Brain pericyte (primary cell): ENCODE measurements at regions not wholly inside any gene's neighbourhood (a gene's known extent, or its start where the extent isn't known, plus 50 kb on each side); places are given as distances from the start of the nearest gene placed in this dataset.

Source experiments
- DNase-seq: peaks from one replicate; pipeline ENCODE4 v3.0.0-alpha.2; 2012; ENCODE audit warnings: low read depth, low spot score

DNA sequence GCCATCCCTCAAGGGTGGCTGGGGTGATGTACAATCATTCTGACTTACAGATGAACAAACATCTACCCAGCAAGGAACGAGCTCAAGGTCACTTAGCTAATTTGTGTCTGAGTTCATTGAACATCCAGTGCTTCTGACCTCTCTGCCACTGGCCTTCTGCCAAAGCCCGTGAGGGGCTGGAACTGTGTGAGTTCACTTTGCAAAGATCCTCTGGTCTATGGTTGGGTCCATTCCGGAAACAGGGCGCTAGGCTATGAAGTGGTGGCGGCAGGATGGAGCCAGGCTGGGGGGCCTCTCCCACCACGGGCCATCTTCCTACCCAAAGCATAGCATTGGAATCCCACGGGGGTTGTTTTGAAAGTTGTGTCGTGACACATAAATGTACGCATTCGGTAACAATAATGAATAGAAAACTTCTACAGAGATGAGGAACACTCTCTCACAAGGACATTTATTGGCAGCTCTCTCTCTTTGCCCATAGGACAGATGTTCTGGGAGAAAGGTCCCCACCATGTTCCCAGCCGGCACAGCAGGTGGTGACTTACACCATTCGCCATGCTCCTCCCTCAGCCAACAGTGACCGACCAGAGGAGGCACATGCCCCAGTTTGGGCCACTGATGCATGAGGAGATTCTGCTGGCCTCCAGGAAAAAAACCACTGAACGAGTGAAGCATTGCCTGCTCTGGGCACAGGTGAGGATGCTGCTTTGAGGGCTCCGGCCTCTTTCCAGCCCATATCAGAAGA lies 214.7 kb upstream of the CHRNA7 start:
- DNase-seq = no peak

DNA sequence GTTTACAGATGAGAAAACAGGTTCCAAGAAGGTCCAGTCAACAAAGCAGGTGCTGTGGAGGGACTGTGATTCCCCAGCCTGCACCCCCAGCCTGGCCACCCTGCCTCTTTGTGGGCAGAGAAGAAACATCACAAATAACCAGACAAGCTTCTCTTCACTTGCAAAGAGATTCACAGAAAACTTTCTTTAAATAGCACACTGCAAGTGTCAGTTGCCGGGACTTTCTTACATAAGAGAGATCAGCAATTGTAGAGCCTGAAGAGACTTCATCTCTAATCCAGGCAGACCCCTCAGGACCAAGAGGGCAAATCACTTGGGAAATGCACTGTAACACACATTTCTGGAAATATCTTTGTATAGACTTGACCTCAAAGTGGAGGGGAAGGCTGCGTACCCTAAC lies 207.9 kb upstream of the CHRNA7 start:
- no peak for DNase-seq

DNA sequence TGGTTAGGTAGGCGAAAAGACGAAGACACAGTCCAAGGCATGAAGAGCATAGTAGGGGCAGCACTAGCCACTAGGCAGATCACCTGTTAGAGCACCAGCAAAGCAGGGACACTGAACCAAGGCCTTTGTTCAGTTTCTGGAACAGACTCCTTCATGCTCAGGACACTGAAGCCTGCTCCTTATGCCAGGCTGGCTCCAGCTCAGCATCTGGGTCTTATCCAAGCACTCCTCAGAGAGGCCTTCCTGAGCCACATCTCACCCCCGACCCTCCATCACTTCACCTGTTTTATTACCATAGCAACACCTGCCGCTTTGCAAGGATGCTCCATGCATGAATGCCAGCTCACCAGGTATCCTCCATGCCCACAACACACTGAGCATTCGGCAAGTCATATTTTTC lies 206.3 kb upstream of the CHRNA7 start:
- no peak for DNase-seq

DNA sequence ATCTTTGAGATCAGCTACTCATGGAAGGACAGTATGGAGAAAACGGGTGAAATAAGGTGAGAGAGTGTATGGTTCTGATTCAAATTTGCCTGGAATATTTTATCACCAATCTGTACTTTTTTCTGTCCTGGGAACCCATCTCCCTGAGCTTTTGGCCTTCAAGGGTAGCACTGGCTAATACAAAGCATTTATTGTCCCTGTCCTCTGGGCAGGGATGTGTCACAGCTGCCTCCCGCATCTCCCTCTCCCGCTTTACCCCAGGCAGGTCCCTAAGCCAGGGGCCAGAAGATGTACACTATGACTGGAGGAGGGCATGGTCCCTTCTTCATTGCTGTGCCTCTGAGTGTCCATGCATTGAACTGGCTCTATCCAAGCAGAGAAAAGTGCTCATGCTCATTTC lies 201.7 kb upstream of the CHRNA7 start:
- no peak for DNase-seq

DNA sequence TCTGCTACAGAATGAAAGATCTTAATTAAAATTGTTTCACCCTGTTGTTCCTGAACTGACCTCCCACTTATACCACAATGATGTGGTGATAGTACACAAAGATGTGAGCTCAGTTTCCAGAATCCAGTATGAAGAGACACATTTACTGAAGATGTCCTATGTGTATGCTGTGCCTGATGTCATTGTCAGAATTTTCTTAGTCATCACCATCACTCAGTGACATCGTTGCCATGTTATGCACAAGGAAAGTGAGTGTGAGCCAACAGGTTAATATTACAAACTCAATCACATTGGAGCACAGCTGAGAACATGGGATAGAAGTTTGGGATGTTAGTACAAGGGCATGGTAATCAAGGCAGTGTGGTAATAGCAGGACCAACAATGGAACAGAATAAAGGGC lies 199.7 kb upstream of the CHRNA7 start:
- DNase-seq = no peak

DNA sequence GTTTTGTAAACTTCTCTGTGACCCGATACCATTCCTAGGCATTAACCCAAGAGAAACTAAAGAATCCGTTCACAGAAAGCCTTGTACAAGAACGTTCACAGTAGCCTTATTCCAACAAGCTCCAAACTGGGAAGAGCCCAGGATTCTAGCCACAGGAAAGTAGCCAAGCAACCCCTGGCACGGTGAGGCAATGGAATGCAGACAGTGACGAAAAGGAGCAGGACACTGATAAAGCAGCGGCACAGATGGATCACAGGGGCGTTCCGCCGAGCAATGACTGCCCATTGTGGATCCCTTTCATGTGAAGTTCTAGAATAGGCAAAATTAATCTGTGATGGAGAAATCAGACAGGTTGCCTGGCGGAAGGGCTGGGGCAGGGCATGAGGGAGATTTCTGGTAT lies 198.7 kb upstream of the CHRNA7 start:
- no peak for DNase-seq

DNA sequence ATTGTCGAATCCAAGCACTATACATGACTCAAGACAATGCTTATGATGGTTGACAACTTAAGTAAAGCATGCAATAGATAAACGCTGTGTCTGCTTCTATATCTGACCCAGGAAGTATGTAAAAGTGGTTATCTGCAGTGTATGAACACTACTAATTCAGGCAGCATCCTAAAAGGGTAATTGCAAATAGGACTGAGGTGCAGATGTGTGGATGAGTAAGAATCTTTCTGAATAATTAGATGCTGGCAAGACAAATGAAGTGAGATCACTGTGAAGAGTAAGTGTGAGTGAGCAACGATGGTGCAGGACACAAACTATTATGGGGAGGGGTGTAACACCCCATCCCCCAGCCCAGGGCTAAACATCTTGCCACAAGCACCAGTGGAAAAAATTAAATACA lies 195.7 kb upstream of the CHRNA7 start:
- no peak for DNase-seq

DNA sequence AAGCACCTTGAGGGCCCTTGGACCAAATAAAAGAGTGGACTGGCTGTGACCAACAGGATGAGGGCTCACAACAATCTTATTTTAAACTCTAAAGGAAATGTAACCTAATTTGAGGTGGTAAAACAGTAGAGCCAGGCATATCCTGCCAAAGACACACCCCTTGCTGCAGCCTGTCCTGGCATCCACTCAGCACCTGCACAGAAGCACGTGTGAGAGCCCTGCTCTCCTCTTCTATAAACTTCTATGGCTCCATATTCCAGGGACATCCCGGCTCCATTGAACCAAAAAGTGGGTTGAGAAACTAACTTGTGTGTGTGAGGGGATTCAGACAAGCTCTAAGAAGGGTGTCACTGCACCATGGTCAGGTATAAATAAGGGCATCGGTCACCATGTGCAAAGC lies 190.9 kb upstream of the CHRNA7 start:
- DNase-seq = no peak

DNA sequence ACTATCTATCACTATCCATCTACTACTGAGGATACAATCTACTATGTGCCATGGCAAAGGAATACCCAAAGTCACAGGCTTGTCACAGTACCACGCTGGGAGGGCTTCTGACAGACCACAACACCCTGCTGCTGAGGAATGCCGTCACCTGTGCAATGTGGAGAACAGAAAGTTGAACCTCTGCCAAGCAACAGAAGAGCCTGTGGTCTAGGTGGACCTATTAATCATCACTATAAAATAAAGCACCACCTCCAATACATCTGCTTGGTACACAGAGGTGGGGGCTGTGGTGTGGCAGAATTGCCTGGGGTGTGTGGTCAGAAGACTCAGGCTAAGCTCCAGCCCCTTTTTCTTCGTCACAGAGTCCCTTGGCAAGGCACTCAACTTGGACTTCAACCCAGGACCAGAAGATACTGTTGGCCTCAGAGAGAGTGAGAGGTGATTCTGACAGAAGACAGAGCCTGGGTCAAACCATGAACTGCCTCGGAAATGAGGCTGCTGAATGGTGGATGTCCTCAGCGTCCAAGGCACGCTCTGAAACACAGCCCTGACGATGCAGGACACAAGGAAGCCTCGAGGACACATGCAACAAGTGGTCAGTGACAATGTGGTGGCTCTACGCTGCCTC lies 189.4 kb upstream of the CHRNA7 start:
- no peak for DNase-seq

DNA sequence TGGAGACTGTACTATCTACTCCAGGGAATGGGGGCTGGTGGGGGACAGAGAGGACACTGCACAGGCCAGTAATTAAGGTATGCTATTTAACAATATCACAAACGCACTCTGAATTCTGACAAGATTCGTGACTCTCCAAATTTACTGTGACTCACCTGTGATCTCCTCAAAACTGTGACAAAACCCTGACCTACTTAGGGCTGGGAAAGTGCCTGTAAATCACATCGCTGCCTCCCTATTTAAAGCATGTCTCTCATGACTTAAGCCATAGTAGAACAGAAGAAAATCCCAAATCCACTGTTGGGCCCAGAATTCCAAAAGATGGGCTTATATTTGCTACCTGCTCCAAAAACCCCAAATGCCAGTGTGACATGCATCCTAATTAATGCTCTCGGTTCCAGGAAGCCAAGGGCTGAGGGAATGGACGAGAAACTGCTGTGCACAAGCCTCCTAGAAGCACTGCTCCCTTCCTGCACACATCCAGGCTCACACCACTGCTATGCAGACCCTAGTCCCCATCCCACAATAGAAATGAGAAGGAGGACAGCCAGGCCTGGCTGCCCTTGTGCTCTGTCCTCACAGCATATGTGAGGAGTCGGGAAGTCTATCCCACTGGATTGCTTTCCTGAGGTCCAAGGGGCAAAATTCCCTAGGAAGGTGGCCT lies 187.7 kb upstream of the CHRNA7 start:
- no peak for DNase-seq

DNA sequence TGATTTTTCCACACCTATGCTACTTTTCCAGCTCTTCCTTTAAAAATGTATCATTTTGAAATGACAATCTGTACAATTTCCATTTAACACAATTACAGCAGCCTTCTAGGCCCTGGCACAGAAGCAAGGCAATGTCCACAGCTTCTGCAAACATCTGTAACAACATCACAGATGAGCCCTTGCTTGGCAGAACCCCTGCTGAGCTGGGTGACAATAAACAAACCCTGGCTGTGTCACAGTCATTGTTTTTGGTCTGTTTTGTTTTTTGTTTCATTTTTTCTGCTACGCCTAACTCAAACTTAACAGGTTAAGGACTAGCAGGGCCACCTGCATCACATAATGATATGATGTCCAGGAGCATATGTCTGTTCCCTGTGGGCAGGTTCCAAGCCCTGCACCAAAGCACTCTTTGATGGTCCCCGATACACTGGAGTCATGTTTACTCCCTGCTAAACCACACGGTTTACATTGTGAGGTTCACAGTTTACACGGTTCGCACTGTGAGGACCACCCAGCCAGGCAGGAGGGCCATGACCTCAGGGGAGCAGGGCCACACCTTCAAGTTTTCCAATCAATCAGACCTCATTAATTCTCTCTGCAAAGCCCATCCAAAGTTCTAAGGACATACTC lies 186.8 kb upstream of the CHRNA7 start:
- DNase-seq = no peak

DNA sequence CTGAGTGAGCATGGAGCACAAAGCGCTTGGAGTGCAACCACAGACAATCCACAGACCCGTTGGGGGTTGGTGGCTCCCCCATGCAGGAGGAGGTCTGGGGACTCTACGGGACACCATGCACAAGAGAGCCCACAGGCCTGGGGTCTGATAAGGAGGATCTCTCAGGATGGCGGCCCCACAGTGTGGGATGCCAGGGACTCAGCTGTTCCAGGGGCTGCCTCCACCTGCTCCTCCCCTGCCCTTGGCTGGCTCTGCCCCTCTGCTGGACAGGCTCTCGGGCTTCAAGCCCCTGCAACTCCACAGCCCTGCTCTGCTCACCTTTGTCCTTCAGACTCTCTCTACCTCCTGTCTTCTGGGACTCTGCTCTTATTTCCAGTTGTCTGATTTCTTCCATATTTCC lies 184.5 kb upstream of the CHRNA7 start:
- DNase-seq = no peak

DNA sequence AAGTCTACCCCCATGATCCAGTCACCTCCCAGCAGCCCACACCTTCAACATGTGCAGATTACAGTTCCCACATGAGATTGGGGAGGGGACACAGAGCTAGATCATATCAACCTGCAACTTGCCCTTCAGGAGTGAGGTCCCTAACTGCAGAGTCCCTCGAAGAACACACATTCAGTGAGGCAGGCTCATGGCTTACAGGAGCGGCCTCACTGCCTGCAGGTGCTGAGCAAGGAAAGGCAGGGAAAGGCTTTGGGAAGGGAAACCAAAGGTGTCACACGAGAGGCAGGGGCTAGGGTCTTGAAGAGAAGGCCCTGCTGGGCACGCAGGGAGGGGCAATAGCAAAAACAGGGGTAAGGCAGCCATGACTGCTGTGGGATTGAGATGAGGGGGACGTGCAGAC lies 182.4 kb upstream of the CHRNA7 start:
- no peak for DNase-seq

DNA sequence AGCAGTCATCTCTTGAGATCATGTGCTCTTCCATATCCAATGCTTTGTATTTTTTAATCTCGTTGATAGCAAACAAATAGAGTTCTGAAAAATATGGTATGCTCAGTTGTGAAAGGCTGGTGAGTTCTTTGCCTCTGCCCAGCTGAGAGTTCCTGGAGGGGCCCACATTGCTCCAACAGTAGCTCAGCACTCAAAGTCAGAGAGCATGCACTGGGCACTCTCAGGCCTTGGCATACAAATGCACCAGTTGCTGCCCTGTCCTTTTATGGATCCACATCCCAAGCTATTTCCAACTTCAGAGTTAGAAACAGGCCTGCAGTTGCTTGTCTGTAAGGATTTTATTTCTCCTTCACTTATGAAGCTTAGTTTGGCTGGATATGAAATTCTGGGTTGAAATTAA lies 181.7 kb upstream of the CHRNA7 start:
- DNase-seq = no peak

DNA sequence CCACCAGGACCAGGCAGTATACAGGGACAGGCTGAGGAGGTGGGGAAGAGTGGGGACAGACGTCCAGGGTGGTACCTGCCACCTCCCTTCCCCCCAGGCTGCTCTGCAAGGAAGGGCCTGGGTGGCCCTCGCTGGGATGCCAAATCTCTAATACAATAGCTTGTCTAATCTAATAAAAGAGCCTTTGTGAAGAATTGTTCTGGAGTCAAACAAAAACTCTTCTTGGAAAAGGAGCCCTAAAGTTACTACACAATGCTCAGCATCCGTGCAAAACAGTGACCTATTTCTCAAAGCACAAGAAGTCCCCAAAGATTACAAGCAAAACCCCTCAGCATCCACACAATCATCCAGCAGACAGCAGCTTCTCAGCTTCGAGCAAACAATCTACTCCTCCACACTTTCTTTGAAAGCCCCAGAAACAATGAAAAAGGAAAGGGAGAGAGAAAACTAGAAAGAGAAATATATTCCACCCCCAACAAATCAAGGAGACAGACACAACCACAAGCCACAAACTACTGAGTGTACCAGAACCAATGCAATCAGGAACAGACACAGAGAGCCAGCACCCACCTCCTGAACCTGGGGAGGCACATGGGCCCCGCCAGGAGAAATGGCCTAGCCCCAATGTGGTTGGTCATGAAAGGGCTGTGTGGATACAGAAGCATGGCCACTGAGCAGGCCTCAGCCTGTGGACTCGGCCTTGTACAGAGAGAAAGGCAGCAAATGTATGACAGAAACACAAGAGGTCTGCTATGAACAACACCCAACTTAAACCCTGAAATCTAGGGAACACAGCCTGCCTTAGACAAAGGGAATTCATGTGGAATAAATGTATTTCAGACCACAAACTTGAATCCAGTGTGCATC lies 177.1 kb upstream of the CHRNA7 start:
- no peak for DNase-seq

DNA sequence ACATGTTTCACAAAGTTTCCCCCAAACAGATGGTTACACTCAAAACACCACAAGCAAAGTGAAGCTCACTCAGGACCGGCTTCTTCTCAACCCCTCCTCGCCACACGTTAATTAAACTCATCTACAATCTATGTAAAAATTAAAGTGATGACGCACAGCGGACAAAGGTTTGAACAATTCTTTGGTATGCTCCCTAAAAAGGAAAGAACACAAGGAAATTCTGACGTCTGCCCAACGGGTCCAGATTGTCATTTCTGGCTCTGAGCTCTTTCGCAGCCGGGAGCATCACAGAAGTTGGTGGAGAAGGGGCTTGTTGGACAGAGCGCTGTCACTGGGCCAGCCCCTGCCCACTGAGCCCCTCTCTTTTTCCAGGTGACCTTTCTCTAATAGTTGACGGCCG lies 173.7 kb upstream of the CHRNA7 start:
- DNase-seq = no peak

DNA sequence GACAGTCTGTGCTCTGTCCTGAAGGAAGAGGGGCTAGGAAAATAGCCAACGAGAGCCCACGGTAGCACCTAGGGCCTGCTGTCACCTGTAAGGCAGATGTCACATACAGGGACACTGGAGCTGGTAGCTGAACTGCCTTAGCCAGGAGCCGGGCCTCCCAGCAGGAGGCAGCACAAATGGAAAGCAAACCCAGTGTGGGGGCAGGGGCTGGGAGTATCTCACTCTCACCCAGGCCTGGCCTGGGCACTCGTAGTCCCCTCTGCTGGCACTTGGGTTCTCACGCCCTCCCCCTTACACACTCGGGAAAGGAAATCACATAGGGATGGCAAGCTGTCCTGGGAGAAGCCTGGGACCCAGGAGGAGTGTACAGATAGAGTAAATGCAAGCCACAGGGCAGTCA lies 173.1 kb upstream of the CHRNA7 start:
- DNase-seq = no peak

DNA sequence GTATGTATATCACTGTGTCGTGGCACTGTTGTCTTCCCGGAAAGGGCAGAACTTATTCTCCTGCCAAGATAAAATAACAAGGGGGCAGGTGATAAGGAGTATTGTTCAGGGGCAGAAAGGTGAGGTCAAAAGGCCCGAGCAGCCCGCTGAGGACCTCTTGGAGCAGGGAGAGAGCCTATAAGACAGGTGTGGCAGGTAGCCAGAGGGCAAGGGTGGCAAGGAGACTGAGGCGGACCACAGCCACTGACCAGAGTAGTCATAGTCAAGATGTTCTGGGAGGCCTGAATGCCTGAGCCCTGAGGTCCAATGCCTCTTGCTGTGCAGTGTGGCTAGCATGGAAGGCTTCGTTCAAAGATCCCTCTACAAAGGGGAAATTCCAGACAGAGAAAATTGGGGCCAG lies 172.3 kb upstream of the CHRNA7 start:
- DNase-seq = no peak

DNA sequence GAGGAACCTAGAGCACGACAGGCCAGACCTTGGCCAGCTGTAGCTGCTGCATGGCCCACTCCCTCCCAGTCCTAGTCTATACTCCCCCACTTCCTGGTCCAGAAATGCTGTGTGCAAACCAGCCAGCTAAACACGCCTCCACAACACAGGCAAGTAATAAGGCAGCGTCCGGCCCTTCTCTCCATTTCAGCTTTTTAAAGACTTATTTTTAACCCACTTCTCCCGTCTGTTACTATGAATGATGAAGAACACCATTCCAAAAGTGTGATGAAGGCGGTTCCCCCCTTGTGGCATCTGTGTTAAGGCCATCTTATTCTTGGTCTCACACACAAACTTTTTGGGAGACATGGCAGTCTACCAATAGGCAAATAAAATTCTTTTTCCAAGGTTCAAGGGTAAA lies 164.1 kb upstream of the CHRNA7 start:
- DNase-seq = no peak

DNA sequence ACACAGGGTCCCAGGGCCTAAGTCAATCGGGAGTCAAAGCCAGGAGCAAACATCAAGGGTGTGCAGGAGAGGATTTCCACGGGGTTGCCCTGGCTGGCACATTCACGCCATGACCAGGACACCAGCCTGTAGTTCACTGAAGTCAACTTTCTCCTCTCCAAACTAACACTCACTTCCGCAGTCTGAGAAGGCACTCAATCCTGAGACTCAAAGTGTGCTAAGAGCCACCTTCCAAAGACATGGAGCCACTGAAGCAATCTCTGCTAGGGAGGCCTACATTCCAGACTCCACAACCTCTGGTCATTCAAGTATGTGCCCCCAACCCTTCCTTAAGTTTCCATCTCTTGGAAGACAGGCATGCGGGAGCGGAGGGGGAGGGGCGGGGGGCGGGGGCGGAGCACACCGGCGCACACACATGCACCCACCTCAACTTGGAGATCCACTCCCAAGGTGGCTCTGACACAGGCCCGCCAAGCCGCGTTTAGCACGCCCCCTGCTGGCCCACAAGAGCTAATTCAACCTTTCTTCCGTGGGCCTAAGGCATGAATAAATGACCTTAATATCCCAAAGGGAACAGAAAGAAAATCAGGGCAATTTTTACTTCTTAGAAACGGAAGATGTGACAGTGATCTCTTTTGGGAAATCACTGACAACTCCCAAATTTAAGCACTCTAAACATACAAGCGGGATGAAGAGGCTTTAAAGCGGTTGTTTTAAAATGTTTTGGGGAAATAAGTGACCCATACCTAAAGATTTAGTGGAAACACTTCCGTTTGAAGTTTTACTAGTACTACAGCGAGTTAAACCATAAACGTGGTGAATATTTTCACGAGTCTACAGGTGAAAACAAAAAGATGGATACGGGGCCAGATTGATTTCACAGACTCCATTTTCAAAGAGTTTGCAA lies 162.5 kb upstream of the CHRNA7 start:
- no peak for DNase-seq
